ENCODE measurements at regions not wholly inside any gene's neighbourhood (a gene's known extent, or its start where the extent isn't known, plus 50 kb on each side); places are given as distances from the start of the nearest gene placed in this dataset.

GRCh38 chr3:146831659-146832058 lies 226.5 kb upstream of the PLSCR5 start:
- no peak for DNase-seq

- DNase-seq, result no peak
These were observed 225.1 kb upstream of the PLSCR5 start for GRCh38 chr3:146830231-146830630.

- DNase-seq, result no peak
These were observed 222.7 kb upstream of the PLSCR5 start for GRCh38 chr3:146827836-146828235.

- no peak for DNase-seq
These were observed 218.5 kb upstream of the PLSCR5 start for GRCh38 chr3:146823622-146824021.

GRCh38 chr3:146818866-146819265 lies 213.7 kb upstream of the PLSCR5 start:
- no peak for DNase-seq

- DNase-seq, result no peak
These were observed 213.2 kb upstream of the PLSCR5 start for GRCh38 chr3:146818301-146818700.

- DNase-seq, result no peak
These were observed 212.6 kb upstream of the PLSCR5 start for GRCh38 chr3:146817704-146818103.

GRCh38 chr3:146814601-146815315 lies 209.6 kb upstream of the PLSCR5 start:
- no peak for DNase-seq

GRCh38 chr3:146813496-146813895 lies 208.3 kb upstream of the PLSCR5 start:
- no peak for DNase-seq

- no peak for DNase-seq
These were observed 198.6 kb upstream of the PLSCR5 start for GRCh38 chr3:146803745-146804144.

GRCh38 chr3:146801492-146801891 lies 196.3 kb upstream of the PLSCR5 start:
- no peak for DNase-seq

- no peak for DNase-seq
These were observed 195.3 kb upstream of the PLSCR5 start for GRCh38 chr3:146800484-146800883.

GRCh38 chr3:146796078-146796477 lies 190.9 kb upstream of the PLSCR5 start:
- no peak for DNase-seq

GRCh38 chr3:146783446-146783845 lies 178.3 kb upstream of the PLSCR5 start:
- DNase-seq, result no peak

- DNase-seq, result no peak
These were observed 176.5 kb upstream of the PLSCR5 start for GRCh38 chr3:146781606-146782005.

GRCh38 chr3:146781059-146781458 lies 175.9 kb upstream of the PLSCR5 start:
- no peak for DNase-seq

GRCh38 chr3:146780251-146780650 lies 175.1 kb upstream of the PLSCR5 start:
- DNase-seq, result no peak

GRCh38 chr3:146777941-146778340 lies 172.8 kb upstream of the PLSCR5 start:
- DNase-seq, result no peak

- no peak for DNase-seq
These were observed 167.1 kb upstream of the PLSCR5 start for GRCh38 chr3:146772211-146772743.

- no peak for DNase-seq
These were observed 165.7 kb upstream of the PLSCR5 start for GRCh38 chr3:146770881-146771280.

GRCh38 chr3:146770301-146770700 lies 165.2 kb upstream of the PLSCR5 start:
- no peak for DNase-seq

GRCh38 chr3:146757759-146758158 lies 152.6 kb upstream of the PLSCR5 start:
- DNase-seq, result no peak

GRCh38 chr3:146750196-146750595 lies 145.1 kb upstream of the PLSCR5 start:
- no peak for DNase-seq

- DNase-seq, result no peak
These were observed 142.8 kb upstream of the PLSCR5 start for GRCh38 chr3:146747928-146748327.

- no peak for DNase-seq
These were observed 141.9 kb upstream of the PLSCR5 start for GRCh38 chr3:146747051-146747450.

Measured in suppressor macrophage (primary cell).